H9 (cell line): ENCODE measurements at regions not wholly inside any gene's neighbourhood (a gene's known extent, or its start where the extent isn't known, plus 50 kb on each side); places are given as distances from the start of the nearest gene placed in this dataset.

Source experiments
- DNase-seq: peaks from one replicate; pipeline ENCODE4 v3.0.0-alpha.2; 2017
- H2AFZ ChIP-seq: one replicate; pipeline ENCODE4 v1.6.1; 2013; ENCODE audit warnings: mild to moderate bottlenecking, low read length, control low read depth, moderate library complexity
- H2AK5ac ChIP-seq: 2 replicates; pipeline ENCODE4 v1.6.1; 2013; ENCODE audit warnings: low read length, control low read depth, mixed read lengths; ENCODE audit not compliant: insufficient read length
- H2BK120ac ChIP-seq: one replicate; pipeline ENCODE4 v1.6.1; 2013; ENCODE audit warnings: low read depth, mild to moderate bottlenecking, low read length, control low read depth, inconsistent platforms; ENCODE audit not compliant: poor library complexity, severe bottlenecking
- H2BK12ac ChIP-seq: 2 replicates; pipeline ENCODE4 v1.6.1; 2013; ENCODE audit warnings: low read length, control low read depth, mixed read lengths, low read depth; ENCODE audit not compliant: insufficient read length
- H2BK15ac ChIP-seq: 2 replicates; pipeline ENCODE4 v1.6.1; 2013; ENCODE audit warnings: low read depth, low read length, control low read depth
- H2BK20ac ChIP-seq: one replicate; pipeline ENCODE4 v1.6.1; 2013; ENCODE audit warnings: low read depth, mild to moderate bottlenecking, low read length, control low read depth, inconsistent platforms; ENCODE audit not compliant: poor library complexity, severe bottlenecking
- H2BK5ac ChIP-seq: 2 replicates; pipeline ENCODE4 v1.6.1; 2013; ENCODE audit warnings: low read length, control low read depth, mixed read lengths; ENCODE audit not compliant: insufficient read length
- H3K14ac ChIP-seq: 2 replicates; pipeline ENCODE4 v1.6.1; 2013; ENCODE audit warnings: low read length, control low read depth; ENCODE audit not compliant: insufficient read depth
- H3K18ac ChIP-seq: 2 replicates; pipeline ENCODE4 v1.6.1; 2013; ENCODE audit warnings: low read depth, mild to moderate bottlenecking, mixed read lengths, low read length, control low read depth; ENCODE audit not compliant: insufficient read length
- H3K23ac ChIP-seq: 2 replicates; pipeline ENCODE4 v1.6.1; 2013; ENCODE audit warnings: low read length, control low read depth, mixed read lengths, low read depth; ENCODE audit not compliant: insufficient read length
- H3K23me2 ChIP-seq: 2 replicates; pipeline ENCODE4 v1.6.1; 2013; ENCODE audit warnings: low read depth, mild to moderate bottlenecking, mixed read lengths, low read length, control low read depth; ENCODE audit not compliant: insufficient read length, poor library complexity, severe bottlenecking
- H3K27ac ChIP-seq: 2 replicates; pipeline ENCODE4 v1.5.1; 2013; ENCODE audit warnings: low read length, control low read depth, mixed read lengths, low read depth; ENCODE audit not compliant: insufficient read length
- H3K27me3 ChIP-seq: 2 replicates; pipeline ENCODE4 v1.6.1; 2013; ENCODE audit warnings: low read length, control low read depth, inconsistent platforms; ENCODE audit not compliant: insufficient read depth
- H3K4ac ChIP-seq: 2 replicates; pipeline ENCODE4 v1.6.1; 2013; ENCODE audit warnings: low read depth, mild to moderate bottlenecking, control low read depth, inconsistent platforms, low read length, moderate library complexity
- H3K4me1 ChIP-seq: 2 replicates; pipeline ENCODE4 v1.6.1; 2013; ENCODE audit warnings: low read length, control low read depth, inconsistent platforms; ENCODE audit not compliant: insufficient read depth
- H3K4me2 ChIP-seq: 2 replicates; pipeline ENCODE4 v1.6.1; 2013; ENCODE audit warnings: low read length, control low read depth, mixed read lengths; ENCODE audit not compliant: insufficient read length, insufficient read depth
- H3K56ac ChIP-seq: 2 replicates; pipeline ENCODE4 v1.6.1; 2013; ENCODE audit warnings: low read depth, mild to moderate bottlenecking, mixed read lengths, low read length, control low read depth; ENCODE audit not compliant: insufficient read length
- H3K79me1 ChIP-seq: 2 replicates; pipeline ENCODE4 v1.6.1; 2013; ENCODE audit warnings: low read depth, mild to moderate bottlenecking, moderate library complexity, low read length, control low read depth, inconsistent platforms; ENCODE audit not compliant: insufficient read depth, poor library complexity, severe bottlenecking
- H3K79me2 ChIP-seq: 2 replicates; pipeline ENCODE4 v1.6.1; 2013; ENCODE audit warnings: low read length, control low read depth, inconsistent platforms; ENCODE audit not compliant: insufficient read depth
- H3K9ac ChIP-seq: 2 replicates; pipeline ENCODE4 v1.6.1; 2013; ENCODE audit warnings: low read length, control low read depth, mixed read lengths; ENCODE audit not compliant: insufficient read length; ENCODE audit errors: extremely low read depth
- H3K9me3 ChIP-seq: one replicate; pipeline ENCODE4 v1.6.1; 2013; ENCODE audit warnings: low read depth, low read length, inconsistent platforms; ENCODE audit not compliant: control insufficient read depth
- H3T11ph ChIP-seq: one replicate; pipeline ENCODE4 v1.6.1; 2013; ENCODE audit warnings: mild to moderate bottlenecking, low read length, control low read depth, inconsistent platforms
- H4K20me1 ChIP-seq: one replicate; pipeline ENCODE4 v1.6.1; 2013; ENCODE audit not compliant: control insufficient read depth, insufficient read length, insufficient read depth
- H4K5ac ChIP-seq: 2 replicates; pipeline ENCODE4 v1.6.1; 2013; ENCODE audit warnings: low read depth, mild to moderate bottlenecking, mixed read lengths, low read length, control low read depth; ENCODE audit not compliant: insufficient read length
- H4K8ac ChIP-seq: replicated peaks from 2 replicates; pipeline ENCODE4 v1.6.1; 2013; ENCODE audit warnings: low read length, control low read depth, mixed read lengths, low read depth; ENCODE audit not compliant: insufficient read length
- H4K91ac ChIP-seq: 2 replicates; pipeline ENCODE4 v1.6.1; 2013; ENCODE audit warnings: low read depth, mild to moderate bottlenecking, moderate library complexity, mixed read lengths, low read length, control low read depth; ENCODE audit not compliant: insufficient read length
- H3K27ac Mint-ChIP-seq, 3 experiments: 2 replicates in 2 of 3; 3 replicates in 1 of 3; pipeline ENCODE4 v1.8.0; 2020 to 2021; ENCODE audit warnings: mixed read lengths in 3 of 3, mild to moderate bottlenecking in 1 of 3, moderate library complexity in 1 of 3
- H3K27me3 Mint-ChIP-seq: 2 replicates; pipeline ENCODE4 v1.8.0; 2021; ENCODE audit warnings: low read depth, mild to moderate bottlenecking, moderate library complexity, mixed read lengths
- H3K36me3 Mint-ChIP-seq, 3 experiments: 2 replicates in 2 of 3; 3 replicates in 1 of 3; pipeline ENCODE4 v1.8.0; 2020 to 2021; ENCODE audit warnings: low read depth in 3 of 3, mixed read lengths in 3 of 3; ENCODE audit not compliant: insufficient read depth in 1 of 3
- H3K4me1 Mint-ChIP-seq, 2 experiments: 2 replicates each; pipeline ENCODE4 v1.8.0; 2020; ENCODE audit warnings: mixed read lengths in 2 of 2
- H3K4me3 Mint-ChIP-seq, 2 experiments: 2 replicates in 1 of 2; 3 replicates in 1 of 2; pipeline ENCODE4 v1.8.0; 2020 to 2021; ENCODE audit warnings: mild to moderate bottlenecking in 2 of 2, mixed read lengths in 2 of 2, moderate library complexity in 1 of 2
- H3K9me3 Mint-ChIP-seq, 2 experiments: 2 replicates in 1 of 2; 3 replicates in 1 of 2; pipeline ENCODE4 v1.8.0; 2020; ENCODE audit warnings: mild to moderate bottlenecking in 2 of 2, mixed read lengths in 2 of 2, moderate library complexity in 1 of 2
- WGBS: extraction: QIAGEN DNeasy Blood & Tissue Kit; methylation state at CpG from one replicate; pipeline ENCODE4 v1.1.7; 2013; ENCODE audit warnings: missing lambda C conversion rate, low lambda C conversion rate, mixed read lengths; ENCODE audit not compliant: insufficient read length; ENCODE audit errors: extremely low coverage; 5-methylcytosine and 5-hydroxymethylcytosine counted together
- TF ChIP-seq, protein P1 (sequence below): fragments of 200-600 bp; sonication (generic); conservative IDR thresholded peaks from 3 replicates; pipeline ENCODE4 v1.8.0; 2021; ENCODE audit warnings: antibody characterized with exemption, mild to moderate bottlenecking

DNA sequence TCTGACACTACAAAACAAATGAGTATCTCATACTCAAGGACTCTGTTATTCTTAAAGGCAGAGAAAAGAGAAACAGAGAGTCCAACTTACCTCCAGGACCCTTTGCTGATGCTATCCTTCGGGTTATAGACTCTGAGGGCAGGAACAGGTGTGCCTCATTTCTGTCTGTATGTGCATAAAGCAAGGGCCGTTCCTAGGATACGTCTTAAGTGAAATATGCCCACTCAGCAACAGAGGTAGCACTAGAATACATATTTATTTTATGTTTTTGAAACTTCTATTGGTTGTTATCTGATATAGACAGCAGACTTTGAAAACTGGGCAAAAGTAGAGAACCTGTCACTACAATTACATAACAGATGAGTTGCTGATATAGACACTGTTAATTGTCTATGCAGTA, 89.3 kb upstream of the CPNE4 start:
- no peak overlapping the region for H3K56ac ChIP-seq
- H3K4ac ChIP-seq, result no peak overlapping the region
- H4K20me1 ChIP-seq, result no peaks in the 10 kb centered on the region
- no peak overlapping the region for H2BK12ac ChIP-seq
- H3K4me1 ChIP-seq, result no peaks in the 10 kb centered on the region
- no peak overlapping the region for H3K4me2 ChIP-seq
- TF ChIP-seq, protein P1, sequence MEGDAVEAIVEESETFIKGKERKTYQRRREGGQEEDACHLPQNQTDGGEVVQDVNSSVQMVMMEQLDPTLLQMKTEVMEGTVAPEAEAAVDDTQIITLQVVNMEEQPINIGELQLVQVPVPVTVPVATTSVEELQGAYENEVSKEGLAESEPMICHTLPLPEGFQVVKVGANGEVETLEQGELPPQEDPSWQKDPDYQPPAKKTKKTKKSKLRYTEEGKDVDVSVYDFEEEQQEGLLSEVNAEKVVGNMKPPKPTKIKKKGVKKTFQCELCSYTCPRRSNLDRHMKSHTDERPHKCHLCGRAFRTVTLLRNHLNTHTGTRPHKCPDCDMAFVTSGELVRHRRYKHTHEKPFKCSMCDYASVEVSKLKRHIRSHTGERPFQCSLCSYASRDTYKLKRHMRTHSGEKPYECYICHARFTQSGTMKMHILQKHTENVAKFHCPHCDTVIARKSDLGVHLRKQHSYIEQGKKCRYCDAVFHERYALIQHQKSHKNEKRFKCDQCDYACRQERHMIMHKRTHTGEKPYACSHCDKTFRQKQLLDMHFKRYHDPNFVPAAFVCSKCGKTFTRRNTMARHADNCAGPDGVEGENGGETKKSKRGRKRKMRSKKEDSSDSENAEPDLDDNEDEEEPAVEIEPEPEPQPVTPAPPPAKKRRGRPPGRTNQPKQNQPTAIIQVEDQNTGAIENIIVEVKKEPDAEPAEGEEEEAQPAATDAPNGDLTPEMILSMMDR, result no peak
- H3T11ph ChIP-seq, result no peak overlapping the region
- Mint-ChIP-seq H3K27ac (no peak overlapping the region), H3K4me1 (no peaks in the 10 kb centered on the region), H3K4me3 (no peak overlapping the region), H3K9me3 (no peaks in the 10 kb centered on the region), H3K27me3 (no peaks in the 10 kb centered on the region), H3K36me3 (no peaks in the 10 kb centered on the region)
- no peak overlapping the region for H4K5ac ChIP-seq
- H3K9me3 ChIP-seq, result no peaks in the 10 kb centered on the region
- H2BK20ac ChIP-seq, result no peak overlapping the region
- no CpG with 5 or more reads among the region's 3 CpGs for WGBS
- no peak overlapping the region for H2AFZ ChIP-seq
- no peak overlapping the region for H2BK5ac ChIP-seq
- no peaks in the 10 kb centered on the region for H3K23me2 ChIP-seq
- no peak overlapping the region for H4K91ac ChIP-seq
- no peak overlapping the region for H3K23ac ChIP-seq
- no peaks in the 10 kb centered on the region for H3K27me3 ChIP-seq
- no peaks in the 10 kb centered on the region for H3K79me1 ChIP-seq
- H3K79me2 ChIP-seq, result no peaks in the 10 kb centered on the region
- no peak overlapping the region for H3K27ac ChIP-seq
- no peak for DNase-seq
- H3K9ac ChIP-seq, result no peak overlapping the region
- no peak overlapping the region for H2BK120ac ChIP-seq
- H3K14ac ChIP-seq, result no peak overlapping the region
- no peak overlapping the region for H2AK5ac ChIP-seq
- no peak overlapping the region for H4K8ac ChIP-seq
- no peak overlapping the region for H2BK15ac ChIP-seq
- H3K18ac ChIP-seq, result no peak overlapping the region
